ENCODE measurements at regions not wholly inside any gene's neighbourhood (a gene's known extent, or its start where the extent isn't known, plus 50 kb on each side); places are given as distances from the start of the nearest gene placed in this dataset.

DNA sequence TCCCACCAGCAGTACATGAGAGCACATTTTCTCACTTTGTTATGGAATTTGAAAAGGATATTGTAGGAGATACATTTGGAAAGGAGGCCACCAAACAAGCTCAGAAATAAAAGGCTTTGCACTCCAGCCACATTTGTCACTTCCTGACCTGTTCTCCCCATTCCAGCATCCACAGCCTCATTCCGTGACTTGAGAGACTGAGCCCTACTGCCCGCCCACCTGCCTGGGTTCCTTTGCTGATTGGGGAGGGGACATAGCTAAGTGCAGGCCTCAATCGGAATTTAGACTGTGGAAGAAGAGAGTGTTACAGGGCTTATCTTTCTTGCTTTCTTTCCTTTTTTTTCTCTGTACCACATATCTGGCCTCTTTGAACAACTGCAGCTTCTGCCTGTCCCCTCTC, 735.4 kb upstream of the TMEM132C start:
- intact Hi-C loops (cut with DNase I) = no loop called here
- ATAC-seq = no peak
- no peak for DNase-seq (ENCODE audit: missing footprints)

DNA sequence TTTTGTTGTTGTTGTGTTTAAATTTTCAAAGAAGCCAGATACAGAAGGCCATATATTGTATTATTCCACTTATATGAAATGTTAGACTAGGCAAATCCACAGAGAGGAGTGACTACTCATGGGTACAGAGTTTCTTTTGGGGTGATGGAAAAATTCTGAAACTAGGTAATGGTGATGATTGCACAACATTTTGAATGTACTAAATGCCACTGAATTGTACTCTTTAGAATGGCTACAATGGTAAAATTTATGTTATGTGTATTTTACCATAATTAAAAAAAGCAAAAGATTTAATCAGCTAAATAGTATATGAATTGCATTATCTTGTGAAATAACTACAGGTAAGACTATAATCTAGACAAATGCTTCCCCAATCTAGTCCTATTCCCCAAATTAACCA, 733.6 kb upstream of the TMEM132C start:
- DNase-seq (ENCODE audit: missing footprints) (no peak), ATAC-seq (no peak)
- intact Hi-C loops (cut with DNase I) = no loop called here

DNA sequence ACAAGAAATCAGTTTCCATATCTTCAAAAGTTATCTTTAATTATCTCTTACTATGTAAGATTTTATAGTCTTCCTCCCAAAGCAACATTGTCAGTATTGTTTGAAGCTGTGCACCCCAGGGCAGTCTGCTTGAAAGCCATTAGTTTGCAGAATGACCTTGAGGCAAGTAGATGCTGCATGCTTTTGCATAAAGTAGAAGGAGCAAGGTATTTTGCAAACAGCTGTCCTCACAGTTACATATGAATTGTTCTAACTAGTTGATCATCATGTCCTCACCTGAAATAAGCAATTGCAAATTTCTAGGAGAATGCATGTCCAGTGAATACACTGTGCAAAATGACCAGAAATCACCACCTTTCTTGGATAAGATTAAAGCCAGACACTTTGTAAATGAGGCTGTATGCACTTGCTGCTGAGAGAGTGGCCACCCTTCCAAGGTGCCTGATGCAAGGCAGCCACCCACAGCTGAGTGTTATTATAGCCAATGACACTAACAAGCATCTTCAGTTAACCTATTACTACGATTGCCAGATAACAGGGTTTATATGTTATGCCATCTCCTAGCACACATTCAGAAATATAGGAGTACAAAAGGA, 730.0 kb upstream of the TMEM132C start:
- ATAC-seq (no peak), DNase-seq (ENCODE audit: missing footprints) (no peak)
- intact Hi-C loops (cut with DNase I) = no loop called here

DNA sequence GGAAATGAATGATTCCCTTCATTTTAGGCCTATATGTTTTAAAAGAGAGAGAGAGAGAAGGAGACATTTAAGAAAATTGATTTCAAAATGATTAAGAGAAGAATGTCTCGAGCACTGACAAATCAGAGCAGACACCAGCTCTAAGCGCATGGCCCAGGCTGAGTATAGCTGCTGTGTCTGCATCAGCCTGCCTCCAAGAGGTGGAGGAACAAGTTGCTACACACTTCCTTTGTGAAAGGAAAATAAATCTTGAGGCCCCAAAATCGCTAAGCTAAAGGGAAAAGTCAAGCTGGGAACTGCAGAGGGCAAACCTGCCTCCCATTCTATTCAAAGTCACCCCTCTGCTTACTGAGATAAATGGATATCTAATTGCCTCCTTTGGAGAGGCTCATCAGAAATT, 728.7 kb upstream of the TMEM132C start:
- no peak for ATAC-seq
- intact Hi-C loops (cut with DNase I) = no loop called here
- no peak for DNase-seq (ENCODE audit: missing footprints)

DNA sequence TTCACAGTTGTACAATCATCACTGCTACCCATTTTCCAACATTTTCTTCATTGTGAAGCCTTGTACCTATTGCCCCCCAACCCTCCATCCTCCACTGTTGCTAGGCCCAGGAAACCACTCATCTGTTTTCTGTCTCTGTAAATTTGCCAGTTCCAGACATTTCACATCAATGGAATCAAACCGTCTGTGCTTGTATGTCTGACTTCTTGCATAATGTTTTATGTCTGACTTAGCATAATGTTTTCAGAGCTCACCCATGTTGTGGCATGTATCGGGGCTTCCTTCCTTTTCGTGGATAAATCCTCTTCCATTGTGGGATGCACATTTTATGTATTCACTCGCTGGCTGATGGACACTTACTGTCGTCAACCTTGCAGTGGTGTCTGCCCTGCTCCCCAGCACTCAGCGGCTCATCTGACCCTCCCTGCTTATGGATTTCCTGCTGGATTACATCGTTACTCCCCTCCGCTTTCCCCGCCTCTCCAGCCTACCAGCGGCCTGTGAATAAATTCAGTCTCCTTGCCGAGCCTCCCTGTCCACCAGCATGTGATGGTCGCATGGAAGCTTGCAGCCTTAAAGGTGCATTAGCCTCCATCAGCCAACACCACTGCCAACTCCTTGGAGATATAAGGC, 727.6 kb upstream of the TMEM132C start:
- no peak for DNase-seq (ENCODE audit: missing footprints)
- intact Hi-C loops (cut with DNase I) = no loop called here
- no peak for ATAC-seq

DNA sequence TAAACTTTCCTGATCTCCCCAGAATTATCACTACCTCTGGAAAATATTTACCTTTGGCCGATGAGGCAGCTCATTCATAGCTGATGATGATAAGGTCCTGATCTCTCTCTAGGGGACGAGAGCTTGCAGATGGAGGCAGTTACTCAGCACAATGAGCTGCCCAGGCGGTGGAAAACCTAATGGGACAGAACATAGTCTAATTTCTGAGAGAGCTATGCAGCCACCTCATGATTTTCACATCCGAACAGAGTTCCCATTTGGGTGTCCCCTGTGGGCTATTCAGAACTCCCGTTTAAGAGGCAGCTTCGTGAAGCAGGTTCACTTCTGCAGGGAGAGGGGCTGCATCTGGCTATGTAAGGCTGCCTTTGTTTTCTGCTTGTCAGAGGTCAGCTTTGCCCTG, 724.6 kb upstream of the TMEM132C start:
- ATAC-seq = no peak
- intact Hi-C loops (cut with DNase I) = no loop called here
- DNase-seq (ENCODE audit: missing footprints) = no peak

DNA sequence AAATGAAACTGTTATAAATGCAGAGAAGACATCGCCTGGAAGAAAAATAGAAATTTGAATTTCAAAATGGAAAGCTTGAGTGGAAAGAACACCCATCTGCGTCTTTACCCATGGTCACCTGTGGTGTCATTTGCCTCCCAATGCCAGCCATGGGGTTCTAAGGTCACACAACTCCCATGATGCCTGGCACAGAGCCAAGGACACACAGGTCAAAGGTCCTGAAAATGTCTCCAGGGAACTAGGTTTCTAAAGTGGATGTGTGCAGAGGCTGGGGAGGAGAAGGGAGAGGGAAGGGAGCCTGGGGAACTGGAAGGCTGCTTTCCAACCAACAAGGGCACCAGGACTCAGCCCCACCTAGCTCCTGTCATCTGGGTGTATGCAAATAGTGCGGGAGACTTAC, 724.0 kb upstream of the TMEM132C start:
- intact Hi-C loops (cut with DNase I) = no loop called here
- ATAC-seq (no peak), DNase-seq (ENCODE audit: missing footprints) (no peak)

DNA sequence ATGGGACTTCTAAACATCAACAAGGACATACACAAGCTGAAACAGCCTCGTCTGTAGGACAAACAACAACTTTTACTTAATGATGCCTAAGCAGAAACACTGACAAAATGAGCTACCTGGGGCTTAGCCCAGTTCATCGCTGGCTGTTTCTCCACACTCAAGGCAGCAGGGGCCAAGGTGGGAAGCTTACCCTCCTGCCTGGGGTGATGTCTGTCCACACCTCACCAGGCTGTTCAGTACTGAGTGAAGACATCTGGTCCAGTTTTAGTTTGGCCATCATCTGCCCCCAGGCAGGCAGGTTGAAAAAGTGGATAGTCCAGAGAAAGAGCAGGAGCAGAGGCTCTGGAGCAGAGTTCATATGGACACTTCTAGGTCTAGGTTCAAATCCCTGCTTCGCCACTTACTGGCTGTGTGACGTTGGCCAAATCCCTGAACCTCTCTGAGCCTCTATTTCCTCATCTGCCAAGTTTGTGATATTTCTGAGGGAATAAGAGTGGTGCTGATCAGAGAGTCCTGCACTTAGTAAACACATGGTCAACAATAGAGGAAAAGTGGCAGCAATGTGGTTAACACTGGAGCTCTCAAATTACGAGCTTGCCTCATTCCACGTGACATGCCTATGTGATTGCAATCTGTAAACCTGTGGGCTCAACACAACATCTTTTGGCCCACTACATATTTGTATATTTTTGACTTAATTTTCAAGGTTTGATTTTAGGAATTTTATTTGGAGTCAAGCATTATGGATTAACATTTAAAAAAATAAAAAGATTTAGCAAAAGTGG, 720.1 kb upstream of the TMEM132C start:
- intact Hi-C loops (cut with DNase I) = no loop called here
- ATAC-seq = no peak

DNA sequence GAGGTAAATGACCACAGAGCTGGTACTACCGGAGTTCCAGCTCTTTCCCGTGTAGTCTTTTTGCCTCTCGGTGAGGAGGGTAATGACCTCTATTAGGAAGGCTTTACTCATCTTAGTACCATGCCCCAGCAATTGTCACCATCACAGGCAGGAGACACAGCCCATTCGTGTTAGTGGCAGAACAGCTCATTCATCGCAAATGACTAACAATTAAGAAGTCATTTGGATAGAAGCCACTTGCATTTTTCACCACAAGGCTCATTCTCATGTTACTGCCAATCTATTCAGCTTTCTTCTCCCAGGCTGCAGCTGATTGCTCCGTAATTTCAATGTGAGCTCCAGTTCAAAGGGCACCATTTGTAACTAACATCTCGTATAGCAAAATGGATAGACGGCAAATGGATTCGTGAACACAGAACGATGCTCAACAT, 718.8 kb upstream of the TMEM132C start:
- no peak for ATAC-seq
- intact Hi-C loops (cut with DNase I) = no loop called here
- DNase-seq (ENCODE audit: missing footprints) = no peak

More for the DNA sequence above, 720.1 kb upstream of the TMEM132C start:
- DNase-seq (ENCODE audit: missing footprints) = no peak

DNA sequence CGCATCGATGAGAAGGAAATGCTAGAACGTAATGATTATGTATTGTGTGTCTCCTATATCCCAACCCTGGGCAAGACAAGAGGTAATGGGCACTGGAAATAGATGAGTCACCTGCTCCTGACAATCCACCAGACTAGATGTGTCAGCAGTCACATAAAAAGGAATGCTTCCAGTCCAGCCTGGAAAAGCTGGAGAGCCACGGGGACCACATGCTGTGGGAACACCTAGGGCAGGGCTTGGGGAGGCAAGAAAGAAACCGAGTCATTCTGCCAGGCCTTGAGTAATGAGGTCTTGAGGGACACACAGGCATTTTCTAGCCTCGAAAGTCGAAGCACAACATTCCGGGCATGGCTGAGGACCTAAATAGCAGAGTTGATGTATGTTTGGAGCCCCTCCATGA, 716.7 kb upstream of the TMEM132C start:
- no peak for ATAC-seq
- intact Hi-C loops (cut with DNase I) = no loop called here
- DNase-seq (ENCODE audit: missing footprints) = no peak

DNA sequence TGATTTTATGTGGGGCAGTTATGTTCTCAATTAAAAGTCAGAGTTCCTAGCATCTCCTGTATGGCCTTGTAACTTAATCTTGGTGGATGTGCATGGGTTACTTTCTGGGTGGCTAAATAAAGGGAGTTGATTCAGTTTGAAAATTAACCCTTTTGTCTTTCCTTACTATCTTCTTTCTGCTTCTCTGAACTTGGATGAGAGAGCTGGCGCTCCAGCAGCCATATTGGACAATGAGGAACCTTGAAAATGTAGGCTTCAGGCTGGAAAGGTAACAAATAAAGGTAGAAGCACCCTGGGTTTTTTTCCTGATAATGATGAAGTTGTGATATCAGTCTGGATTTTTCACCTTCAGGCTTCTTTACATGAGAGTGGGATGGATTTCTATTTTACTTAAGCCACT, 714.1 kb upstream of the TMEM132C start:
- intact Hi-C loops (cut with DNase I) = no loop called here
- DNase-seq (ENCODE audit: missing footprints) (no peak), ATAC-seq (no peak)

DNA sequence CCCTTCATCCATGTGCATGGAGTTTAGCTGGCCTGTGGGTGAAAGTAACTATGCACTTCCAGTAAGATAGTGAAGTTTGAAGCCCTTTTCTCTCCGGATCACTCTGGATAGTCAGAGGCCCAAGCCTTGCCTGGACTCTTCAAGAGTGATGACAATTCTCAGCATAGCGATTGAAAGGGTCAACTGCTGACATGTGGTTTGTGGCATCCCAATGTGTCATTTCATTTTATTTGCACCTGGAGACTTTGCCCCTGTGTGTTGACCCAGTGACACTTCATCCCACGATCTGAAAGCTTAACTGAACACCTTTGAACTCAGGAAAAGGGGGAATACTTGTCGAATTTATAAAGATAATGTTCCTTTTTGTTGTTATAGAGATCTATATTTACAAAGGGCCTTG, 711.9 kb upstream of the TMEM132C start:
- intact Hi-C loops (cut with DNase I) = no loop called here

DNA sequence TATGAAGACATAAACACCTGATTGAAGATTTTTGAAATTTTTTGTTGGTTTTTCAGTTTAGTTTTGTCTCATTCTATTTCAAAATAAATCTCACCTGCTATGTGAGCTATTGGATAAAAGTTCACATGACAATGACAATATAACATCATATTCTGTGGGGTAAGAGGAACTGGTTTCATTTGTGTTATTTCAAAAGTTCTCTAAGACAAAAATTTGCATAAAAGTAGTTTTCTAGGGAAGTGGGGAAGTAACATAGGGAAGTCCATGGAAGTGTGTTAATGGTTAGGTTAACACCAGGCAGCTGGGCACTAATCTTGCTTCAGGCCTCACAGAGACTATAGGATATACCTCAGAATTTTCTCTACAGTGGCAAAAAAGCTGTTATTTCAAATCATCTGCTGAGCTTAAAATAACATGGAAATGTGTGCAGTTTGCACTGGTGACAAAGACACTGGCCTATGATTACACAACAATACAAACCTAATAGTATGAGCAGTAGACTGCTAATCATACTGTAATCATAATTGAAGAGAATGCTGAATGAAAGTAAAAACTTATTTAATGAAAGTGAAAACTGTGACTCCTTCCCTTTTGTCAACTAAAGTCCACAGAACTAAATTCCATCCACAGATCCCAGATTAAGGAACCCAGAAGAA, 710.6 kb upstream of the TMEM132C start:
- ATAC-seq = no peak
- no peak for DNase-seq (ENCODE audit: missing footprints)
- intact Hi-C loops (cut with DNase I) = no loop called here

More for the DNA sequence above, 711.9 kb upstream of the TMEM132C start:
- ATAC-seq = no peak
- DNase-seq (ENCODE audit: missing footprints) = no peak

DNA sequence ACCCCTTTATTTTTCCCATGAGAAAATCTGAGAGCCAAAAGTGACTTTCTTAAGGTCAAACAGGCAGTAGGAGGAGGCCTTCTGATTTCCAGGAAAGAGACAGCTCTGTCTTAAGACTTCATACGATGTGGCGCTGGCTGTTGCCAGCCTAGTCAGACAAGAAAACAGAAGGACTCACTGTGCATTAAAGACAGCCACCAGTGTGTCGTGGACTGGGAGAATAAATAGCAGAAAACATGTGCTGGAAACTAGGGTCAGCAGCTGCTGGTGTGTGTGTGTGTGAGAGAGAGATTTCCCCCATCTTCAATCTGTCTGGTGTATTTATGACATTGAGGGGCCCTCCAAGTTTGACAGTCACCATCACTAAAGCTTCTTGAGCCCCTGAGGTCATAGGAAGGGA, 708.6 kb upstream of the TMEM132C start:
- intact Hi-C loops (cut with DNase I) = no loop called here
- DNase-seq (ENCODE audit: missing footprints) = no peak
- no peak for ATAC-seq

DNA sequence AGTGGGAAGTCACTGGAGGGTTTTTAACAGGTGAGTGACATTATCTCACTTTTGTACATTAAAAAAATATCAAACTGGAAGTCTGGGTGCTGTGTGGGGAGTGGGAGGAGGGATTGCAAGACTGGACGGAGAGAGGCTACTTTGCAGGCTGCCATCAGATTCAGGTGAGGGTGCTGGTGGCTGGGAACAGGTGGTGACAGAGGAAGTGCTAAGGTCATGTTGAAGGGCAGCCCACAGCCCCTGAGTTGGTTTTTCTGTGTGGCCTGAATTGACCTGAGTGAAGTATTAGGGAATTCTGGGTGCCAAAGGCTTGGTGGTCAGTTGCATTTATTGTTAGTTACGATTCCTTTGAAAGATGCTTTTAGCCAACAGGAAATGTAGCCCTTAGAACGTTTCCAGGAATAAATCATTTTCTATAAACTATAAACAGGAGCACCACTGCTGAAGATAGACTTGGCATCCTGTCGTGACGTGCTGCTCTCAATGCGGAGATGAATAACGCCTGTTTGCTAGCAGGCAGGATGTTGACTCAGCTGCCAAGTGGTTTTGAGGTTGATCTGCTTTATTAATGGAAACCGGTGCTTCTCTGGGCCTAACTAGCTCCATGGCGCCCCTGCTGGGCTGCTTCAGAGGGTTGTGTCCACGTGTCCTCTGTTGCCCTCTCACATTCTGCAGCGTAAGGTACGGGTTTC, 707.5 kb upstream of the TMEM132C start:
- intact Hi-C loops (cut with DNase I) = no loop called here
- DNase-seq (ENCODE audit: missing footprints) (no peak), ATAC-seq (no peak)

DNA sequence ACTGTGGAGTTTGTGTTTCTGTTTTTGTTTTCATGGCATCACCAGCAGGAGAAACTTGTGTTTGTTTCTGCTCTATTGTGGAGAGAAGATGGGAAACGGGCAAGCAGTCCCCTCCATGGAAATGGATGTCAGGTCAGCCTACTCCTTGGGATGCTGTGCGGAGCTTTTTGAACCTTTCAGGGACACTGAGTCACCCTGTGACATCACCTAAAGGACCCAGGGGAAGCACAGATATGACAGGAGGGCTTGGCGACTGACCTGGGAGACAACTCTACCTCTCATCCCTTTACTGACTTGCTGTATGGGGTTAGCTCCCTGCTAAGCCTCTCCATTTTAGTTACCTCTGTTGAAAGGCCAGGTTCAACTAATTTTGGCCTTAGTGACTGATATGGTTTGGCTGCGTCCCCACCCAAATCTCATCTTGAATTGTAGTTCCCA, 706.9 kb upstream of the TMEM132C start:
- ATAC-seq (no peak), DNase-seq (ENCODE audit: missing footprints) (no peak)
- intact Hi-C loops (cut with DNase I) = no loop called here

DNA sequence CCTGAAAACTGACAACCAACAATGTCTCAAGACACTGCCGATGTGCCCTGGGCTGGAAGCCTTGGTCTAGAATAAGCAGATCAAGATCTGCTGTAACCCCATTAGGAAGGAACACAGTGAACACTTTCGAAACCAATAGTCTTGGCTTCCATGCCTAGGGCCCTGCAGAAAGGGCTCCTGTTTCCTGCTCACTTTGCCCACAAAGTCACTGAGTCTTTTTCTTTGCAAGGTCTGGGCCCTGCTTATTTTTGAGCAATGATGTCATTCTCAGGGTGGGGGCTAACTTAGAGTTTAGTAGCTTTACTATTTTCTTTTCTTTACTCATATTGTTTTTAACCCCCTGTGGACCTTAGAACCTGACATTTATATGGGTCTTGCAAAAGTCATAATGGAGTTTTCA, 704.2 kb upstream of the TMEM132C start:
- ATAC-seq = no peak
- intact Hi-C loops (cut with DNase I) = no loop called here

DNA sequence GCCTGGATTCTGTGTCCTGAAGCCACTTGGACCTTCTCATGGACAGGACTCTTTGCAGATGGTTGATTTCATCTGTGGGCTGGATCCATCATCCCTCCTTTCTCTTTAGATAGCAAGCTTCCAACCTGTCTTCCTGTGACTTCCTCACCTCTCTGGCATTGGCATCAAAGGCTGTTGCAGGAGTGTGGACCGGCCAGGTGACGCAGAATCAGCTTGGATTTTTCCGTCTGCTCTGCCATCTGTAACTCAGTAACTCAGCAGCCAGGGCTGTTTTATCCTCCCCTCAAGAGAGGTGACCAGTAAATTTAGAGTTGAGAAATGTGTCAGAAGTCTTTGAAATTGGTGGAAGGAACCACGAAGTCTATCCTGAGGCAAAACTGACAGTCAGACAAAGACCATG, 701.7 kb upstream of the TMEM132C start:
- intact Hi-C loops (cut with DNase I) = no loop called here
- no peak for DNase-seq (ENCODE audit: missing footprints)
- ATAC-seq = no peak

More for the DNA sequence above, 704.2 kb upstream of the TMEM132C start:
- DNase-seq (ENCODE audit: missing footprints) = no peak

DNA sequence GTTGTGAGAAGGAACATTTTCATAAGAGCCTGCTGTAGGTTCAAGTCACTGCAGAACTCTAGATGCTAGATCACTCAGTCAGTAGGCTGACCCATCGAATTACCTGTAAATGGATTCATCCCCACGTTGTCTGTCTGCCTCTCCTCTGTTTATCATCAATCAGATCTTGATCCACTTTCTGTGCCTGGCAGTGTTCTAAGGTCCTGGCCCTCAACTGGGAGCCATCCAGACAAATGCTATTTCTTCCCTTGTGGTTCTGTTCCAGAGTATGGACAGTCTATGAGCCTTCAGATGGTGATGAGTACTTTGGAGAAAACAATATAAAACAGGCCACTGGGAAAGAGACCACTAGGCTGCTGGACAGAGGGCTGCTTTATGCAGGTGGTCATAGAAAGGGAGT, 699.4 kb upstream of the TMEM132C start:
- DNase-seq (ENCODE audit: missing footprints) (no peak), ATAC-seq (no peak)
- intact Hi-C loops (cut with DNase I) = no loop called here
